Prostate gland (tissue), 2 donors: ENCODE measurements at regions not wholly inside any gene's neighbourhood (a gene's known extent, or its start where the extent isn't known, plus 50 kb on each side); places are given as distances from the start of the nearest gene placed in this dataset.

Experiments
- DNase-seq: peaks from one replicate; pipeline ENCODE4 v3.0.0-alpha.2; 2019; ENCODE audit warnings: low spot score
- H3K27ac ChIP-seq, 2 donors: fragments of 200-600 bp; sonication (generic); 2 replicates each; pipeline ENCODE4 v1.5.1; 2017 to 2019
- H3K27me3 ChIP-seq: fragments of 200-600 bp; sonication (generic); replicated peaks from 2 replicates; pipeline ENCODE4 v1.5.1; 2019; ENCODE audit not compliant: insufficient read depth
- H3K36me3 ChIP-seq, 2 donors: fragments of 200-600 bp; sonication (generic); 1 replicate in 1 of 2; 2 replicates in 1 of 2; pipeline versions ENCODE4 v1.5.1 to v1.8.1; 2017 to 2019
- H3K4me1 ChIP-seq: fragments of 200-600 bp; sonication (generic); replicated peaks from 2 replicates; pipeline ENCODE4 v1.5.1; 2019
- H3K4me3 ChIP-seq, 2 donors: fragments of 200-600 bp; sonication (generic); 2 replicates each; pipeline ENCODE4 v1.5.1; 2017 to 2019
- H3K9me3 ChIP-seq: fragments of 200-600 bp; sonication (generic); 2 replicates; pipeline ENCODE4 v1.5.1; 2017
- POLR2A ChIP-seq: fragments of 450-650 bp; IDR thresholded peaks from one replicate; pipeline ENCODE4 v1.6.1; 2016; ENCODE audit warnings: antibody characterized with exemption, mild to moderate bottlenecking
- POLR2AphosphoS5 ChIP-seq: sonication (generic); formaldehyde crosslinking; IDR thresholded peaks from one replicate; pipeline ENCODE4 v1.6.1; 2017; ENCODE audit warnings: antibody characterized with exemption
- WGBS: methylation state at CpG from one replicate; pipeline ENCODE4 v1.1.5; 2018; 5-methylcytosine and 5-hydroxymethylcytosine counted together
- intact Hi-C: fragments of 100-400 bp; cut with DNase I; formaldehyde crosslinking; loops from one replicate; pipeline ENCODE4 v1.14.2; 2022
- TF ChIP-seq, protein P1 (sequence below), 4 experiments: fragments of 200-600 bp in 2 of 4; fragments of 450-650 bp in 2 of 4; sonication (generic) in 2 of 4; IDR thresholded peaks; 1 replicate in 3 of 4; 2 replicates in 1 of 4; pipeline ENCODE4 v1.5.1; 2016 to 2019; ENCODE audit warnings: antibody characterized with exemption in 4 of 4, mild to moderate bottlenecking in 2 of 4, moderate library complexity in 2 of 4

DNA sequence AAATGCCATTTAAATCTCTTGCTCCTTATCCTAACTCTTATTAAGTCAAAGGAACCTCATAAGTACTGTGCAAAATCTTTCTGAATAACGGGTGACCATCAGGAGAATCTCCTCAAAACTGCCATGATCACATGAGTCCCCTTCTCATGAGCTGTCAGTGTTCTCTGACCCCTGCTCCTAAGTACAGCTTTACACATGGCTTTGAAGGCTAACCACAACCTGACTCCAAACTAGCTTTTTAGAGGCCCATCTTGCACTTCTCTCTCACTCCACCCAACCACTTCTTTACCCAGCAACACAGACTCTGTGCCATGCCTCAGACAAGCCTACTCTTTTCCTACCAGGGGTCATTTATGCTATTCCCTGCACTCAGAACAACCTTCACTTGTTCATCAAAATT, 253.8 kb downstream of the GPD2 start:
- Histone ChIP-seq H3K4me1 (no peaks in the 10 kb centered on the region), H3K27ac (no peak overlapping the region), H3K4me3 (no peak overlapping the region), H3K27me3 (no peaks in the 10 kb centered on the region), H3K36me3 (no peaks in the 10 kb centered on the region), H3K9me3 (no peaks in the 10 kb centered on the region)
- no peak for DNase-seq
- WGBS, result 70% methylated on average over 1 of the region's 1 CpG
- intact Hi-C loops, result no loop called here
- TF ChIP-seq, protein P1, sequence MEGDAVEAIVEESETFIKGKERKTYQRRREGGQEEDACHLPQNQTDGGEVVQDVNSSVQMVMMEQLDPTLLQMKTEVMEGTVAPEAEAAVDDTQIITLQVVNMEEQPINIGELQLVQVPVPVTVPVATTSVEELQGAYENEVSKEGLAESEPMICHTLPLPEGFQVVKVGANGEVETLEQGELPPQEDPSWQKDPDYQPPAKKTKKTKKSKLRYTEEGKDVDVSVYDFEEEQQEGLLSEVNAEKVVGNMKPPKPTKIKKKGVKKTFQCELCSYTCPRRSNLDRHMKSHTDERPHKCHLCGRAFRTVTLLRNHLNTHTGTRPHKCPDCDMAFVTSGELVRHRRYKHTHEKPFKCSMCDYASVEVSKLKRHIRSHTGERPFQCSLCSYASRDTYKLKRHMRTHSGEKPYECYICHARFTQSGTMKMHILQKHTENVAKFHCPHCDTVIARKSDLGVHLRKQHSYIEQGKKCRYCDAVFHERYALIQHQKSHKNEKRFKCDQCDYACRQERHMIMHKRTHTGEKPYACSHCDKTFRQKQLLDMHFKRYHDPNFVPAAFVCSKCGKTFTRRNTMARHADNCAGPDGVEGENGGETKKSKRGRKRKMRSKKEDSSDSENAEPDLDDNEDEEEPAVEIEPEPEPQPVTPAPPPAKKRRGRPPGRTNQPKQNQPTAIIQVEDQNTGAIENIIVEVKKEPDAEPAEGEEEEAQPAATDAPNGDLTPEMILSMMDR (IDR thresholded peaks at IDR 0.05), result no peak
- TF ChIP-seq POLR2A, result no peak
- no peak for TF ChIP-seq POLR2AphosphoS5

GRCh38 chr2:156691014-156691413, 254.8 kb downstream of the GPD2 start:
- no peak overlapping the region for H3K4me3 ChIP-seq
- H3K36me3 ChIP-seq, result no peaks in the 10 kb centered on the region
- TF ChIP-seq, protein P1 (IDR thresholded peaks at IDR 0.05), result no peak
- TF ChIP-seq POLR2AphosphoS5 (no peak), POLR2A (no peak)
- H3K4me1 ChIP-seq, result no peaks in the 10 kb centered on the region
- intact Hi-C loops, result no loop called here
- H3K27me3 ChIP-seq, result no peaks in the 10 kb centered on the region
- no peak for DNase-seq
- 69% methylated on average over 1 of the region's 1 CpG for WGBS
- H3K9me3 ChIP-seq, result no peaks in the 10 kb centered on the region
- no peak overlapping the region for H3K27ac ChIP-seq

DNA sequence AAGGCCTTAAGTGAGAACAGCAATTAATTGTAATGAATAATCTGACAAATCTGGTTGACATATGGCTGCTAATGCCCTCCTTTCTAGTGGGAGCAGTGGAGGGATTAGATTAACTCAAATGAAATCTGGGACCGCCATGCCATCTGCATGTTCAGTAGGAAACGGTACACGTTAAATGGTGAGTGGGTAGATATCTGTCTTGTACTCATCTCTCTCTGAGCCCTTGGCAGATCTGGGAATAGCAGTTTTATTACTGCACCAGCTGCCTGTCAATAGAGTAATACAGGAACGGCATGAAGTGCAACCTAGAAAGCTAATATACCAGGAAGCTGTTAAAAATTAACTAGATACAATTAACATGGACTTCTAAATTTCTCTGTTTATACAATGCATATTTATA, 258.8 kb downstream of the GPD2 start:
- Histone ChIP-seq H3K36me3 (no peaks in the 10 kb centered on the region), H3K27me3 (no peaks in the 10 kb centered on the region), H3K9me3 (no peaks in the 10 kb centered on the region), H3K4me1 (no peaks in the 10 kb centered on the region), H3K27ac (no peak overlapping the region), H3K4me3 (no peak overlapping the region)
- TF ChIP-seq, protein P1 (IDR thresholded peaks at IDR 0.05), result no peak
- TF ChIP-seq POLR2A, result no peak
- DNase-seq, result no peak
- WGBS, result 71% methylated on average over 4 of the region's 4 CpGs
- intact Hi-C loops, result no loop called here

DNA sequence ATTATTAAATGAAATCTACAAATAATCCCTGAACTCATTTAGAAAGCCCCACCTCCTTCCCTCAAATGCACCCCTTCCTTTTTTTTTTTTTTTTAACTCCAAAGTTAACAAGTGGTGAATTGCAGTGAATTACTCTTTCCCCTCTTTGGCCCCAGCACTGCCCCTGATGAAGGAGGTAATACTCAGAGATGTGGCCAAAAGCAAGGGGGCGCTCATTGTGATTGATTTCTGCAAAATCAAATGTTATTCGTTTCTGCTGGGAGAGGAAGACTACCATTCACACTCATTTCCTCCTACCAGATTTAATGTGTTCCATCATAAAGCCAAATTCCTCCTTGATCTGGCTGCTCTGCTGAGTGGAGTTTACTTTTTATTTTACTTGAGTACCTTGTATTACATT, 259.4 kb downstream of the GPD2 start:
- no peak for TF ChIP-seq POLR2AphosphoS5
- no peak for TF ChIP-seq POLR2A
- TF ChIP-seq, protein P1 (IDR thresholded peaks at IDR 0.05), result no peak
- Histone ChIP-seq H3K4me3 (no peak overlapping the region), H3K9me3 (no peaks in the 10 kb centered on the region), H3K27ac (no peak overlapping the region), H3K36me3 (no peaks in the 10 kb centered on the region), H3K27me3 (no peaks in the 10 kb centered on the region), H3K4me1 (no peaks in the 10 kb centered on the region)
- 71% methylated on average over 2 of the region's 2 CpGs for WGBS
- DNase-seq, result no peak
- intact Hi-C loops, result no loop called here

GRCh38 chr2:156697906-156698305, 261.7 kb downstream of the GPD2 start:
- WGBS, result 85% methylated on average over 4 of the region's 4 CpGs
- Histone ChIP-seq H3K27me3 (no peaks in the 10 kb centered on the region), H3K9me3 (no peaks in the 10 kb centered on the region), H3K27ac (no peak overlapping the region), H3K4me3 (no peak overlapping the region), H3K36me3 (no peaks in the 10 kb centered on the region), H3K4me1 (no peaks in the 10 kb centered on the region)
- no peak for TF ChIP-seq POLR2A
- TF ChIP-seq, protein P1 (IDR thresholded peaks at IDR 0.05), result no peak
- TF ChIP-seq POLR2AphosphoS5, result no peak
- intact Hi-C loops, result no loop called here
- no peak for DNase-seq
